Bronchial epithelial cell (primary cell): ENCODE measurements at regions not wholly inside any gene's neighbourhood (a gene's known extent, or its start where the extent isn't known, plus 50 kb on each side); places are given as distances from the start of the nearest gene placed in this dataset.

Source experiments
- DNase-seq: peaks from one replicate; pipeline ENCODE4 v3.0.0-alpha.2; 2010; ENCODE audit warnings: low read depth
- FAIRE-seq: peaks from 2 replicates; lab custom pipeline; 2011; peaks lifted over from hg19 to GRCh38; lab: Jason Lieb, UNC
- H3K27me3 ChIP-seq: 2 replicates; pipeline ENCODE4 v1.5.1; 2011; ENCODE audit warnings: low read length; ENCODE audit not compliant: control insufficient read depth, insufficient read depth
- H3K36me3 ChIP-seq: 2 replicates; pipeline ENCODE4 v1.5.1; 2011; ENCODE audit warnings: low read length; ENCODE audit not compliant: control insufficient read depth, insufficient read depth
- H3K4me3 ChIP-seq: 2 replicates; pipeline ENCODE4 v1.5.1; 2011; ENCODE audit warnings: mild to moderate bottlenecking, low read depth, low read length, control low read depth
- CTCF ChIP-seq: IDR thresholded peaks from 2 replicates; pipeline ENCODE4 v1.5.1; 2011; ENCODE audit warnings: mild to moderate bottlenecking, moderate library complexity, low read length, control low read depth, inconsistent platforms; ENCODE audit not compliant: insufficient read depth, severe bottlenecking

GRCh38 chr2:158905341-158905740 is 63.1 kb upstream of the TANC1 start:
- DNase-seq (no peak), FAIRE-seq (no peak)

GRCh38 chr2:158905784-158906183 is 62.7 kb upstream of the TANC1 start:
- no peak for FAIRE-seq
- Histone ChIP-seq H3K4me3 (no peak overlapping the region), H3K36me3 (no peaks in the 10 kb centered on the region)

More at GRCh38 chr2:158905341-158905740, 63.1 kb upstream of the TANC1 start:
- Histone ChIP-seq H3K27me3 (no peaks in the 10 kb centered on the region), H3K36me3 (no peaks in the 10 kb centered on the region), H3K4me3 (no peak overlapping the region)
- TF ChIP-seq CTCF = no peak

GRCh38 chr2:158907926-158908456 is 60.4 kb upstream of the TANC1 start:
- no peak for TF ChIP-seq CTCF
- no peak overlapping the region for H3K4me3 ChIP-seq
- DNase-seq = no peak
- H3K36me3 ChIP-seq = no peaks in the 10 kb centered on the region
- no peaks in the 10 kb centered on the region for H3K27me3 ChIP-seq
- FAIRE-seq = no peak

More at GRCh38 chr2:158905784-158906183, 62.7 kb upstream of the TANC1 start:
- TF ChIP-seq CTCF = no peak
- DNase-seq = no peak
- H3K27me3 ChIP-seq = no peaks in the 10 kb centered on the region

- TF ChIP-seq CTCF = no peak
- no peak for FAIRE-seq
- H3K4me3 ChIP-seq = no peak overlapping the region
- H3K36me3 ChIP-seq = no peaks in the 10 kb centered on the region
- DNase-seq = no peak
- H3K27me3 ChIP-seq = no peaks in the 10 kb centered on the region
Observed at GRCh38 chr2:158912112-158912511, 56.3 kb upstream of the TANC1 start.

GRCh38 chr2:158912765-158913164 is 55.7 kb upstream of the TANC1 start:
- Histone ChIP-seq H3K36me3 (no peaks in the 10 kb centered on the region), H3K27me3 (no peaks in the 10 kb centered on the region), H3K4me3 (no peak overlapping the region)
- DNase-seq (no peak), FAIRE-seq (no peak)
- no peak for TF ChIP-seq CTCF

GRCh38 chr2:158914066-158914465 is 54.4 kb upstream of the TANC1 start:
- FAIRE-seq (no peak), DNase-seq (no peak)
- TF ChIP-seq CTCF = no peak
- no peaks in the 10 kb centered on the region for H3K36me3 ChIP-seq
- H3K27me3 ChIP-seq = no peaks in the 10 kb centered on the region
- H3K4me3 ChIP-seq = no peak overlapping the region
